SU-DHL-6 (cell line): ENCODE measurements at regions not wholly inside any gene's neighbourhood (a gene's known extent, or its start where the extent isn't known, plus 50 kb on each side); places are given as distances from the start of the nearest gene placed in this dataset.

Experiments used
- EZH2phosphoT487 ChIP-seq: fragments of 200-600 bp; sonication (generic), shearing (Covaris generic); conservative IDR thresholded peaks from 2 replicates; pipeline ENCODE4 v1.6.1; 2018; ENCODE audit warnings: mild to moderate bottlenecking, antibody characterized with exemption, low read length, moderate library complexity, mixed read lengths
- TF ChIP-seq, protein P1 (sequence below): fragments of 200-600 bp; sonication (generic); IDR thresholded peaks from one replicate; pipeline ENCODE4 v1.5.1; 2017; ENCODE audit warnings: antibody characterized with exemption, mild to moderate bottlenecking, low read length, moderate library complexity; ENCODE audit not compliant: insufficient read depth, poor library complexity, severe bottlenecking

DNA sequence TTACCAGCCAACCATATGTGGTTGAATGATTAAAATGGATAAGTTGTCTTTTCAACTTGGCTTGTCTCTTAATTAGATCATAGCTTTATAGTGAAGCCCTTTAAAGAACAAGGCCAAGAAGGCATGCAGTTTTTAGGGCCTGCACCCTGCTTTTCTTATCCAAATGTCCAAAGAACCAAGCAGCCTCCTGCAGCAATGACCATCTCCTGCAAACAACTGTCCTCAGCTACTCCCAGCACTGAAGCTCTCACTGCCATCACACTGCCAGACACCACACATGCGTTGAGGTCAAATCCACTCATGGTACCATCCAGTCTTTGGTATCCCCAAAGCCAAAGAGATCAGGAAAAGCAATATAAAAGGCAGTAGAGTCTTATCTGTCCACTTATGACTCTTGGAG is 210.3 kb downstream of the ACTR3B start:
- TF ChIP-seq, protein P1, sequence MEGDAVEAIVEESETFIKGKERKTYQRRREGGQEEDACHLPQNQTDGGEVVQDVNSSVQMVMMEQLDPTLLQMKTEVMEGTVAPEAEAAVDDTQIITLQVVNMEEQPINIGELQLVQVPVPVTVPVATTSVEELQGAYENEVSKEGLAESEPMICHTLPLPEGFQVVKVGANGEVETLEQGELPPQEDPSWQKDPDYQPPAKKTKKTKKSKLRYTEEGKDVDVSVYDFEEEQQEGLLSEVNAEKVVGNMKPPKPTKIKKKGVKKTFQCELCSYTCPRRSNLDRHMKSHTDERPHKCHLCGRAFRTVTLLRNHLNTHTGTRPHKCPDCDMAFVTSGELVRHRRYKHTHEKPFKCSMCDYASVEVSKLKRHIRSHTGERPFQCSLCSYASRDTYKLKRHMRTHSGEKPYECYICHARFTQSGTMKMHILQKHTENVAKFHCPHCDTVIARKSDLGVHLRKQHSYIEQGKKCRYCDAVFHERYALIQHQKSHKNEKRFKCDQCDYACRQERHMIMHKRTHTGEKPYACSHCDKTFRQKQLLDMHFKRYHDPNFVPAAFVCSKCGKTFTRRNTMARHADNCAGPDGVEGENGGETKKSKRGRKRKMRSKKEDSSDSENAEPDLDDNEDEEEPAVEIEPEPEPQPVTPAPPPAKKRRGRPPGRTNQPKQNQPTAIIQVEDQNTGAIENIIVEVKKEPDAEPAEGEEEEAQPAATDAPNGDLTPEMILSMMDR, result no peak
- no peak for TF ChIP-seq EZH2phosphoT487
